HG03039 (cell line): ENCODE measurements at regions not wholly inside any gene's neighbourhood (a gene's known extent, or its start where the extent isn't known, plus 50 kb on each side); places are given as distances from the start of the nearest gene placed in this dataset.

Experiments
- ATAC-seq: cut with Tn5 transposase; IDR thresholded peaks from one replicate; pipeline ENCODE4 v1.9.1; 2021; ENCODE audit warnings: mild to moderate bottlenecking, moderate library complexity; ENCODE audit not compliant: unreplicated experiment

DNA sequence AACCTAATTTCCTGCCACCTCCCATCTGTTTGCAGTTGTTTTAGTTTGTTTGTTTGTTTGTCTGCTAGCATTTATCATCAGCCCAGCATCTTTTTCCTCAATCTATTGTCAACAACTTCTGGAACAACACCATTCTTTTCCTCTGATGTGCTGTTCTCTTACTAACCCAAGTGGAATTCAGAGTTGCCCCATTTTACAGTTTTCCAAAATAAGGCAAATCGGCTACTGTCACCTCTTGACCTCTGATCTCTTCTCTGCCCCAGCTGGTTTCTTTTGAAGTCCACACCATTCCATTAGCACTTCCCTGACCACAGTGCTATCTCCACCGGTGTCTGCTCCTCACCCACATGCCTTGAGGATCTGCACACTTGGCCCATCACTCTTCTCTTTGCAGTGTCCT lies 102.4 kb downstream of the EFNB2 start:
- ATAC-seq: no peak

DNA sequence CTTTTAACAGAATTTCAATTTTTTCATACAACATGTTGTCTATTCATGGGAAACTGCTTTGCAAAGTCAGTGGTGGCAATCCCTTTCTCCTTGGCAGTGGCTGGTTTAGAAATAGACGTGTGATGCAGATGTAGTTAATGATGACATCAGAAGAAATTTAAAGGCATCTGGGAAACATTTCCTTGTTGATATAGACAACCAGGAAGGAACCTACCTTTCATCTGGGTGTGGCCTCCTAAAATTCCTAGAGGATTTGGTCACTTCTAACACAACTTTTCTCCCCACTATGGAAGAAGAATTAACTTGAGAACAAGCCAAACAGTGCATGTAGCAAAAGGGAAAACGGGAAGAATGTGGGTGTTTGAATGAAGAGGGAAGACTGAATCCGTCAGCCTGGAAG lies 102.8 kb downstream of the EFNB2 start:
- no peak for ATAC-seq

DNA sequence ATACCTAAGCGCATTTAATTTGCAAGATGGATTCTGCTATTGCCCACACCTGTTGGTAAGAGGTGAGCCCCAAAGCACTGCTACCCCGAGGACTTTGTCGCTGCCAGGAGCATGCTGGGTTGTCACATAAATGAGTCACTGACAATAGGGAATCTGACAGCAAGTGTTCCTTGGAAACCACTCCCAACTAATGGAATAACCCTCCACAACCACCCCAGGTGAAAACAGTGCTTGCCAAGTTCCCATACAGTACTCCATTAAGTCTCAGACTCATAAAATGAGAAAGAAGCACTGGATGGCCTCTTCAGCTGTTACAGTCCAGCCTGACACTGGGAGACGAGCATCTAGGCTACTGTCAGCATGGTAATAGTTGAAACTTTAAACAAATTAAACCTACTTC lies 108.6 kb downstream of the EFNB2 start:
- no peak for ATAC-seq

DNA sequence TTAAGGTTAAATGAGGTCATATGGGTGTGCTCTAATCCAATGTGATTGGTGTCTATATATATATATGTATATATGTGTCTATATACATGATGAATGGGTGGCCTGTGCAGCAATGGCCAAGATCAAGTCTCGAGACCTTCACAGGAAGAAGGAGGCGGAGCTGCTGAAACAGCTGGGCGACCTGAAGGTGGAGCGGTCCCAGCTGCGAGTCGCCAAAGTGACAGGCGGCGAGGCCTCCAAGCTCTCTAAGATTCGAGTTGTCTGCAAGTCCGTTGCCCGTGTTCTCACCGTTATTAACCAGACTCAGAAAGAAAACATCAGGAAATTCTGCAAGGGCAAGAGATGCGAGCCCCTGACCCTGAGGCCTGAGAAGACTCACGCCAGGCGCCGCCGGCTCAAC lies 109.8 kb downstream of the EFNB2 start:
- no peak for ATAC-seq

DNA sequence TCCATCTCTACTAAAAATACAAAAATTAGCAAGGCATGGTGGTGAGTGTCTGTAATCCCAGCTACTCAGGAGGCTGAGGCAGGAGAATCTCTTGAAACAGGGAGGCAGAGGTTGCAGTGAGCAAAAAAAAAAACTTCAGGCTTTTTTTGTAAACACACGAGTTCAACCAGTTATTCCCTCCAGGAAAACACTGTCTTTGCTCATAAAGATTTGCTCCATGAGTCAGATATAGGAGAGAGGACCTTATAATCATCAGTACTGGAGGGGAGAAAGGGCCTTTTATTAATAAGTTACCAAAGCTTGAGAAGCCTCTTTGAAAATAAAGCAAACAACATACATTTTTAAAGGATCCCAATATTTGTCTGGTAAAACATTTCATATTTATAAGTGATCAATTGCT lies 110.7 kb downstream of the EFNB2 start:
- no peak for ATAC-seq

DNA sequence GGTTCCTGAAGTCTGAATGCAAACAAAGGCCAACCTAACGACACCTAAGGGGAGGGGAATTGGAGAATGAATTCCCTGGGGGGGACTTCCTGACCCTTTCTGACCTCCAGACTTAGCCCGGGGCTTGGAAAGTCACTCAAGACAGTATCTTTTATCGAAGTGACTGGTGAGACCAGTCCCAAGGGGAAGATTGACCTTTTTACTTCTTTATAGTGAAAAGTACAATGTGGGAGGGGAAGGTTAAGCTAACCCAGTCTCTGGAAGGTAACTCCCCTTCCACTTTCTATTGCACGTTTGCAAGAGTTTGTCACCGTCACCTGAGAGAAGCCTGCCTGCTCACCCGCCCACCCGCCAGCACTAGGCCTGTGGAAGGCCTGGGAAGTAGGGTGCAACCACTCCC lies 111.9 kb downstream of the EFNB2 start:
- no peak for ATAC-seq

DNA sequence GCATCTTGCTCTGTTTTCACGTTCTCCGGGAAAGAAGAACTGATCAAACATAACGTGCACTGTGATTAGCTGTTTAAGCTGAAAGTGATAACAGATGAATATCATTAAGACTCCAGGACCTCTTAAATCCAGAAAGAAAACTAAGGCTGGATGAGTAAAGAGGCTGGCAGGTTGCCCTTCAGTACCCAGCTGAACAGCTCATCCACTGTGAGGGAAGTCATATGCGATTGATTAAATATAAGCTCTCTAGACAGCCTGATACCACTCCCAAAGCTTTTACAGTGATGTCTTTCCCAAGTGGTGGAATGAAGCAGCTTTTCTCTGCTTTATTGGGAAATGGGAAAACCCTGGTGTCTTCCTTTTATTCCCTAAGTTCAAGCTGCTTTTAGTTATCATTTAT lies 116.9 kb downstream of the EFNB2 start:
- ATAC-seq: no peak

DNA sequence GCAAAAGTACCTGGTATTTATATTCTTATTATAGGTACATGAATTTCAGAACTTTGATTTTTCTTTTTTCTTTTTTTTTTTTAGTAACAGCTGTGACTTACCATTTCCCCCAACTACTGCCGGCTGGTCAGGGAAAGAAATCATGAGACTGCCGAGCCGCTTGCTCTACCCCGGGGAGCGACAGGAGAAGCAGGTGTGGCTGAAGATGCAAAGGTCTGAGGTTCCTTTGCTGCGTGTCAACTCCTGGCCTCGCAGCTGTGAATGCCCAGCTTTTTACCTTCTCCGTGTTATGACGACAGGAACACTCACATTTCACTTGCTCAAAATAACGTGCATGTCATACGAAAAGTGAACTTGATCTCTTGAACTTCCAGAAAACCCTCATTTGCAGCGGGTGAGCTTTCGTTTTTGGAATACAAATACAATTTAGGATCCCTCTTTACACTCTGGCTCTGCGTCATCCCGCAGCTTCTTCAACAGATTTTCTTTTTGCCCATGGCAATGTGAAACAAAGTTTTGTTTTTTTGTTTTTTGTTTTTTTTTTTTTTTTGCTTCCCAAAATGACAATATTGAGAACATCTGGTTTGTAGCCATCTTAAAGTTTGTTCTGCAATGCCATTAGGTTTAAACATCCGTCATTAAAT lies 117.9 kb downstream of the EFNB2 start:
- no peak for ATAC-seq

DNA sequence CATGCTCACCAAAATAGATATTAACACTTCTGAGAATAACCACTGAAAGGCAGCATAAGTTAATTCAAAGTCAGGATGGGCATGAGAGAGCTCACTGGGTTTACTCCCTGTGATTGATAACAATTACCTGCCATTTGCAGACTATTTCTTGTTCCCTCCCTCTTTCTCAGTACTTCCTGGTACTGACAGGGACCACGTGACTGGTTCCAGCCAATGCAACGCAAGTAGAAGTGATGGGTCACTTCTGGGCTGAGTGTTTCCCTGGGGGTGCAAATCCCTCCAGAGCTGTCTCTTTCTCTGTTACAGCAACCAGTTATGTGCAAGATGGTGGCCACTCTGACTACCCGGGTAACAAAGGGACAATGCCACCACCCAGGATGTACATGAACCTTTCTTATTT lies 118.8 kb downstream of the EFNB2 start:
- no peak for ATAC-seq

DNA sequence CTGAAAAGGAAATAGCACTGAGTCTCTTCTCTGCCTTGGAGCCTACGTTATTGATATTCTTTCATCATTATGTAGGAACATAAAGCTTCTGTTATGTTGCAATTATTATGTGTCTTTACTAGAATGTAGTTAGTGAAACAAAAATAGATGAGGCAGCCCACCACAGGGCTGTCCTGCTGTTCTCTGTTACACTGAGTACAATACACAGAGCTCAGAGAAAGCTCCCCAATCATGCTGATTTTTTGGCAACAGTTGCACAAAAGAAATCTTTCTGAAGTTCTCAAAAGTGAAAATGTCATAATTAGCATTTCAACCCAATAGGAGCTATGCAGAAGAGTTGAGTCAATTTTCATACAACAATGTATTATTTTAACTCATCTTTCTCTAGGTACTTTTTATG lies 119.5 kb downstream of the EFNB2 start:
- no peak for ATAC-seq

DNA sequence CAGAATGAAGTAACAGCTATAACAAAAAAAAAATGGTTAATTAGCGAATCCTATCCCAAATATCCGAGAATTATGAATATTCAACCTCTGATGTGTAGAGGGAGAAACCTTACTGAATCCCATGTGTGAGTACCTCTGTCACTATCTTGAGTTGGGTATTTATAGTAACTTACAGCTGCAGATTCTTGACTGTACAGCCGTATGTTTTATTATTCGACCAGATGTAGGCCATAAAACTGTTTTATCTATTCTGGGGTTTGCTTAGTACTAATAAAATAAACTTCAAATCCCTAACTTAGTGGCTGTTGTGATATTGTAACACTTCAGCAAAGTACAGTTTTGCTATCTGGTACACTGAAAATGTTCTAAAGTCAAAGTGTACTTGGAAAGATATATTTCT lies 120.0 kb downstream of the EFNB2 start:
- no peak for ATAC-seq

DNA sequence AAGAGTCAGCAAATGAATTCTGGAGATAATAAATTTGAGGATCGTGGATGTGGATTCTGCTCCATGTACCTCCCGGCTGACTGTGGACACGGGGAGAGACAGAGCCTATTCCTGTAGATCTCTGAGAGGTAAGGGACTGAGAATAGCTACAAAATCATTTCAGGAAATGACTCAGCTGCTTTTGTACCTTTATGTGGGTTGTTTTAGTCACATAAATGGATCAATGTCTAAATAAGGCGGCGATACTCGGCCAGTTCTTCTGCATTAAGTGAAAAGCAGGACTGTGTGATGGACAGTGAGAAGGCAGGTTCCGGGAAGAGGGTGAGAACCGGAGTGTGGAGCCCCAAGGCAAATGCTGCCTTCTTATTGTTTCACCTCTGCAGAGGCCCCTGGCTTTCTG lies 128.1 kb downstream of the EFNB2 start:
- ATAC-seq: no peak

DNA sequence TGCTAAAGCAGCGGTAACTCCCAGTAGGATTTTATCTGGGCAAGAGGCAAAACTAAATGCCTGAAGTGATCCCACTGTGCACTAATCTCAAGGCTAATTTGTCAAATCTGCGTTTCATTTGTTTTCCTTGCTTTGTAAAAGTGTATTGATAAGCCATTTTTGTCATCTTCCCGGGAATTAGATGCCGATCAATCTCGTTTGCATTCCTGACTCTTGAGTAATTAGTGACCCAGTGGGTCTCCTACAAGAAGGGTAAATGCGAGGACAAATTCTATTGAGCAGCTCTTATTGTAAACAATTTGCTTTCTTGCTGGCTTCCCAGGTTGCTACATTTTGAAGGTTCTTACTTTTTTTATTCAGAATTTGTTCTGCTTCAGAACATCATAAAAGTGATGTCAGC lies 129.7 kb downstream of the EFNB2 start:
- no peak for ATAC-seq

DNA sequence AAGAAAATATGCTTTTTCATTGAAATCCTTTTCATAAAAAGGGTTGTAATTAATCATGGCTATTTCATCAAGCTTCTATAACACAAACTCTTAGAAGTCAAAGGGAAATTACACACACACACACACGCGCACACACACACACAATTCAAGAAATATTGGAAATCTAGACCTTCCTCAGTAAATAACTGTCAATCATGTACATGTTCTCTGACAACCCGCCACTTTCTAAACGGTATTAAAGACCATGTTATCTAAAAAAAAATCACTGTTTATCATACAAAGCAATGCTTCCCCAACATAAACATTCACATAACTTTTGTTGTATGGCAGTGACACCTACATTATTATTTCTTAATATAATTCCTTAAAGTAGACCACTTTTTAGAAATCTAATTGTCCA lies 132.2 kb downstream of the EFNB2 start:
- no peak for ATAC-seq

DNA sequence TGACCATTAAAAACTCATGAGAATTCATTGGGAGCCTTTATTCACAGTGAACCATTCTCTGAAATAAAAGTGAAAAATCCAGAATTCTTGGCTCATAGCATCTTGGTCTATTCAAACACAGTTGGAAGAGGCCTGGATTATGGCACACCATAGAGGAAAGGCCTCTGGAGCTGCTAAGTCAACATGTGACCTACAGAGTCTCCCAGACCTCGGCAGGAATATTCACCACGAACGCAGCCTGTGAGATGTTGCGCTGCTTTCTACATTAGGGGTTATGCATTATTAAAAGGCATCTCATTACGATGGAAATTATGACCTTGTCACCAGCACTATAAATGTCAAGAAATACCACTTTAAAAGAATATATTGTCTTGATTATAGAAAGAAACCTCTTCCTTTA lies 132.6 kb downstream of the EFNB2 start:
- ATAC-seq: no peak

DNA sequence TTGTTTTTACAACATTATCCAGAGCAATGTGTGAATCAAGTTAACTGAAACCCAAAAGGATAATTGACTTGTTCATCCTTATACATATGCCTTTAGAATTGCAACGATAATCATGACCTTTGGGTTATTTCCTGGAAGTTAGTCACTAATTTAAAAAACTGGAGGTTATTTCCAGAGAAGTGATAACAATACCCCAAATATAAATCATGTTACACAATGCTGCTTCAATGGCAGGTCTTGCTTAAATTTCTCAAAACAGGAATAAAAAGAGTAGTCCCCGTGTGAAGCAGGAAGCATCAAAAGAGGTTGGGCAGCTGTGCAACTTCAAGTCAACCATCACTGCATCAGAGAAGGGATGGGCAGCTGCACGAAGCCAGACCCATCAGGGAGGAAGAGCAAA lies 134.4 kb downstream of the EFNB2 start:
- ATAC-seq: no peak

DNA sequence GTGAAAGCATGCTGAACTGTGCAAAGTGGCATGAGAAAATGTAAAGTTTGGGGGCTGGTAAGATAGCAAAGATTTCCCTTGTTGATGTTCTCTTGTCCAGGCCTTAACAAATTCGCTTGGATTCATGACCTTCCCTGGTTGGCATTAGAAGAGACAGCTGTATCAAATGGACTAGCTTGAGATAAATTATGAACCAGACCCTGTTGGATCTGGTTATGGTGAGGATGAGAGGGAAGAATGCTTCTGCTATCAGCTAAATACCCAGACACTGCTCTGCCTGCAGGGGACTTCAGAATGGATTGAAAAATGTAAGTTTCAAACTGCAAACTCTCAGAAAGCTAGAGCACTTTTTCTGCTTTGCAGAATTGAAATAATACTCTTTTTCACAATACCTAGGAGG lies 135.2 kb downstream of the EFNB2 start:
- no peak for ATAC-seq

DNA sequence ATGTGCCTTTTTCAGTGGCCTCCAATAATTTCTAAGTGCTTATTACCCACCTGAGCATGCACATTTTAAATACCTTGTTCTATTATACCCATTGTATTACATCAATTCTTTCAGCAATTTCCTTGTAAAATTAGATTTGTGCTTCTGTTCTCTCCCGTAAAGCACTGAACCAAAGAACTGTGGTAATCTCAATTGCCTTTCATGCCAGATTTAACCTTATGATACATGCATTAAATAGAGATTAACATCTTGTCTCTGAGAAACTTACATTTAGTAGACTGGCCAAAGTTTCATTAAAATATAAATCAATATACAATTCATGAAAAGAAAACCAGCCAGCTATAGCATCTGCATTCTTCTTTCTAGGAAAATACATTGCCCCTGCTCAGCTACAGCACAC lies 137.2 kb downstream of the EFNB2 start:
- ATAC-seq: no peak

DNA sequence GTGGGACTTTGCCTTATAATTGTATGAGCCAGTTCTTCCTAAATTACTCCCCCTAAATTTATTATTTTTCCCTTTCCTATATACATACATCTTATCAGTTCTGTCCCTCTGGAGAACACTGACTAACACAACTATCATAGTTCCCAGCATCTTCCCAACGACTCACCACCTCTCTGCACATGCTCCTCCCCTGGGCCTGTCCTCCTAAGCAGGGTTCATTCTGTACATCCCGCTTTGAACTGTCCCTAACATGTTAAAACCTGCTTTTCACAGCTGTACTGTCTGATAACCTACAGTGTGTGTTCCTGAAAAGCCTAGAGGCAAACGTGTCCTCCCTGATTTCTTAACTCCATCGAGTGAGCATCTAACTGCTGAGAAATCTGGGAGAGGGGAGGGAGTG lies 141.7 kb downstream of the EFNB2 start:
- ATAC-seq: no peak

DNA sequence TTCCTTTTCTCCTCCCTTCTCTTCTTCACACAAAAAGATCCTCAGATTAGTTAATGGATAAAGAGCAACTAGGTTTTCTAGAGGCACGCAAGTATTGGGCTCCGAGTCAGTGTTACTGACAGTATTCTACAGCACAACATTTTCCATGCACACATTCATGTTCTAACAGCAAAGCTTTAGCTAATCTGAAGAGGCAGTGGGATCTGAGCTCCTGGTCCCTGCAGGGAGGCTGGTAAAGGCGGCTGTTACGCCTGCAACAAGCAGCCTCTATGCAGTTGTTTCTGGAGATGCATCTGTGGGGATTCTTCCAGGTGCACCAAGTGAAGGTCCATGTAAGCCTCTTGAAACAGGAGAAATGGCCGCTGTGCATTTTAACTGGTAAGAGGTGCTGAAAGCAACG lies 143.8 kb downstream of the EFNB2 start:
- no peak for ATAC-seq

DNA sequence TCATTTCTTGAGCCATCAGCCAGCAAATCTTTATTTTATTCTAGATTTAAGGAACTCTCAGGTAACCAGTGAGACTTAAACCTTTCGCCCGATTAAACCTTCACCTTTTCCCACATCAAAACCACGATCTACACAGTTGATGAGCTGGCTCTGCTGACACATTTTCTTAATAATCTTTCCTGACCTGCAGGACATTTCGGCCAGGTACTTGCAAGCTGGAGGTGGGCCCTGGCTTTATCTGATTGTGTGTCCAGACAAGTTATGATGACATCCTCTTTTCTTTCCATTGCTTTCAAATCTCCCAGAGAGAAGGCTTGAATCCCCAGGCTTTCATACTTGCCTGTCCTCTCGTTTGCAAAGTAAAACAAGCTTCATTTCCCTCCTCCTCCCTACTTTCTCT lies 144.2 kb downstream of the EFNB2 start:
- ATAC-seq: no peak

DNA sequence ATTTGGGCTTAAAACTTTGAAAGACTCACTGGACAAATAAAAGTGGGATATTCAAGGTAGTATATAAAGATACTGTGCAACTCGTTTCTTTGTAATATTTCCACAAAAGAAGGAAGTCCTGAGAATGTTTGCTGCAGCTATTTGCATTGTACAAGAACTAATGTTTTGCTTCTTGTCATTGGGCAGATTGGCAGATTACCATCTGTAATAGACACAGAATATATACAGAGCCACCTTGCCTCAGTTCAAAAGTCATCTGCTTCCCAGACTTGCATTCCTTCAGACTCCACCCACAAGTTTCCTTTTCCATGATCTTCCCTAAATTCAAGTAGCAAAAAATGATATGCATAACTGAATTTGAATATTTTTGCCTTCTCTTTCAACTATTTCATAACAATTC lies 145.1 kb downstream of the EFNB2 start:
- ATAC-seq: no peak

DNA sequence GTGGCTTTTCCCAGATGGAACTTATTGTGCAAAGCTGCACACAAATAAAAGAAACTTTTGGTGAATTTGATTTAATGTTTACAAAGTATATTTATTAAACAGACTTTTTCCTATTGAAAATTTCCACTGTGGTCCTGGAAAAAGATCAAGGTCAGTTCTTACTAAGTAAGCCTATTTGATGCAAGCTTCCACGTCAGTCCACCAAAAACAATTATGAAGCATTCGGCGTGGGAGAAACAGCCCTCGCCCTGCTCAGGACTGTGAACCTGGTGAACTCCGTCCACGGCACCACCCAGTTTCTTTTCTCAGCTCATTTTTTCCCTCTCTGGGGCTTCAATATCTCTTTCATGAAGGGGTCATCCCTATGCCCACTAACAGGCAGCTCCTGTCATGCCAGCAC lies 149.8 kb downstream of the EFNB2 start:
- ATAC-seq: no peak

DNA sequence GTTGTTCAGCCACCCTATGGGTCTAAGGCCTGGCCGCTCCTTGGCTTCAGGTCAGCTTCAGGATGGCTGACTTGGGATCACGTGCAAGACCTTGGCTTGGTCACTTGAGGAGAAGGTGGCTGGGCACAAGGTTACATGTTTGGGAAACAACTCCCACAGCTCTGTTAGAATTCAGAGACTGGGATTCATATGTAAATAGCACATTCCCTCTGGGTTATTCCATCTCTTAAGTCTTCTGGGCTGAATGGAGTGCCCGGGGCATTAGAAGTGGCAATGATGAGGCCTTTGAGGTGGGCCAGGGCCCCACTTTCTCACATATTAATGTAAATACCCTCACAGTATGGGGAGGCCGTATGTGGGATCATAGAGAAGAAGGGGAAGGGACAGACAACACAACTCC lies 150.9 kb downstream of the EFNB2 start:
- no peak for ATAC-seq
